H9 (cell line): ENCODE measurements at regions not wholly inside any gene's neighbourhood (a gene's known extent, or its start where the extent isn't known, plus 50 kb on each side); places are given as distances from the start of the nearest gene placed in this dataset.

Source experiments
- DNase-seq: peaks from one replicate; pipeline ENCODE4 v3.0.0-alpha.2; 2017
- H2AFZ ChIP-seq: one replicate; pipeline ENCODE4 v1.6.1; 2013; ENCODE audit warnings: mild to moderate bottlenecking, low read length, control low read depth, moderate library complexity
- H2AK5ac ChIP-seq: 2 replicates; pipeline ENCODE4 v1.6.1; 2013; ENCODE audit warnings: low read length, control low read depth, mixed read lengths; ENCODE audit not compliant: insufficient read length
- H2BK120ac ChIP-seq: one replicate; pipeline ENCODE4 v1.6.1; 2013; ENCODE audit warnings: low read depth, mild to moderate bottlenecking, low read length, control low read depth, inconsistent platforms; ENCODE audit not compliant: poor library complexity, severe bottlenecking
- H2BK12ac ChIP-seq: 2 replicates; pipeline ENCODE4 v1.6.1; 2013; ENCODE audit warnings: low read length, control low read depth, mixed read lengths, low read depth; ENCODE audit not compliant: insufficient read length
- H2BK15ac ChIP-seq: 2 replicates; pipeline ENCODE4 v1.6.1; 2013; ENCODE audit warnings: low read depth, low read length, control low read depth
- H2BK20ac ChIP-seq: one replicate; pipeline ENCODE4 v1.6.1; 2013; ENCODE audit warnings: low read depth, mild to moderate bottlenecking, low read length, control low read depth, inconsistent platforms; ENCODE audit not compliant: poor library complexity, severe bottlenecking
- H2BK5ac ChIP-seq: 2 replicates; pipeline ENCODE4 v1.6.1; 2013; ENCODE audit warnings: low read length, control low read depth, mixed read lengths; ENCODE audit not compliant: insufficient read length
- H3K14ac ChIP-seq: 2 replicates; pipeline ENCODE4 v1.6.1; 2013; ENCODE audit warnings: low read length, control low read depth; ENCODE audit not compliant: insufficient read depth
- H3K18ac ChIP-seq: 2 replicates; pipeline ENCODE4 v1.6.1; 2013; ENCODE audit warnings: low read depth, mild to moderate bottlenecking, mixed read lengths, low read length, control low read depth; ENCODE audit not compliant: insufficient read length
- H3K23ac ChIP-seq: 2 replicates; pipeline ENCODE4 v1.6.1; 2013; ENCODE audit warnings: low read length, control low read depth, mixed read lengths, low read depth; ENCODE audit not compliant: insufficient read length
- H3K23me2 ChIP-seq: 2 replicates; pipeline ENCODE4 v1.6.1; 2013; ENCODE audit warnings: low read depth, mild to moderate bottlenecking, mixed read lengths, low read length, control low read depth; ENCODE audit not compliant: insufficient read length, poor library complexity, severe bottlenecking
- H3K27ac ChIP-seq: 2 replicates; pipeline ENCODE4 v1.5.1; 2013; ENCODE audit warnings: low read length, control low read depth, mixed read lengths, low read depth; ENCODE audit not compliant: insufficient read length
- H3K27me3 ChIP-seq: 2 replicates; pipeline ENCODE4 v1.6.1; 2013; ENCODE audit warnings: low read length, control low read depth, inconsistent platforms; ENCODE audit not compliant: insufficient read depth
- H3K4ac ChIP-seq: 2 replicates; pipeline ENCODE4 v1.6.1; 2013; ENCODE audit warnings: low read depth, mild to moderate bottlenecking, control low read depth, inconsistent platforms, low read length, moderate library complexity
- H3K4me1 ChIP-seq: 2 replicates; pipeline ENCODE4 v1.6.1; 2013; ENCODE audit warnings: low read length, control low read depth, inconsistent platforms; ENCODE audit not compliant: insufficient read depth
- H3K4me2 ChIP-seq: 2 replicates; pipeline ENCODE4 v1.6.1; 2013; ENCODE audit warnings: low read length, control low read depth, mixed read lengths; ENCODE audit not compliant: insufficient read length, insufficient read depth
- H3K56ac ChIP-seq: 2 replicates; pipeline ENCODE4 v1.6.1; 2013; ENCODE audit warnings: low read depth, mild to moderate bottlenecking, mixed read lengths, low read length, control low read depth; ENCODE audit not compliant: insufficient read length
- H3K79me1 ChIP-seq: 2 replicates; pipeline ENCODE4 v1.6.1; 2013; ENCODE audit warnings: low read depth, mild to moderate bottlenecking, moderate library complexity, low read length, control low read depth, inconsistent platforms; ENCODE audit not compliant: insufficient read depth, poor library complexity, severe bottlenecking
- H3K79me2 ChIP-seq: 2 replicates; pipeline ENCODE4 v1.6.1; 2013; ENCODE audit warnings: low read length, control low read depth, inconsistent platforms; ENCODE audit not compliant: insufficient read depth
- H3K9ac ChIP-seq: 2 replicates; pipeline ENCODE4 v1.6.1; 2013; ENCODE audit warnings: low read length, control low read depth, mixed read lengths; ENCODE audit not compliant: insufficient read length; ENCODE audit errors: extremely low read depth
- H3K9me3 ChIP-seq: one replicate; pipeline ENCODE4 v1.6.1; 2013; ENCODE audit warnings: low read depth, low read length, inconsistent platforms; ENCODE audit not compliant: control insufficient read depth
- H3T11ph ChIP-seq: one replicate; pipeline ENCODE4 v1.6.1; 2013; ENCODE audit warnings: mild to moderate bottlenecking, low read length, control low read depth, inconsistent platforms
- H4K20me1 ChIP-seq: one replicate; pipeline ENCODE4 v1.6.1; 2013; ENCODE audit not compliant: control insufficient read depth, insufficient read length, insufficient read depth
- H4K5ac ChIP-seq: 2 replicates; pipeline ENCODE4 v1.6.1; 2013; ENCODE audit warnings: low read depth, mild to moderate bottlenecking, mixed read lengths, low read length, control low read depth; ENCODE audit not compliant: insufficient read length
- H4K8ac ChIP-seq: replicated peaks from 2 replicates; pipeline ENCODE4 v1.6.1; 2013; ENCODE audit warnings: low read length, control low read depth, mixed read lengths, low read depth; ENCODE audit not compliant: insufficient read length
- H4K91ac ChIP-seq: 2 replicates; pipeline ENCODE4 v1.6.1; 2013; ENCODE audit warnings: low read depth, mild to moderate bottlenecking, moderate library complexity, mixed read lengths, low read length, control low read depth; ENCODE audit not compliant: insufficient read length
- H3K27ac Mint-ChIP-seq, 3 experiments: 2 replicates in 2 of 3; 3 replicates in 1 of 3; pipeline ENCODE4 v1.8.0; 2020 to 2021; ENCODE audit warnings: mixed read lengths in 3 of 3, mild to moderate bottlenecking in 1 of 3, moderate library complexity in 1 of 3
- H3K27me3 Mint-ChIP-seq: 2 replicates; pipeline ENCODE4 v1.8.0; 2021; ENCODE audit warnings: low read depth, mild to moderate bottlenecking, moderate library complexity, mixed read lengths
- H3K36me3 Mint-ChIP-seq, 3 experiments: 2 replicates in 2 of 3; 3 replicates in 1 of 3; pipeline ENCODE4 v1.8.0; 2020 to 2021; ENCODE audit warnings: low read depth in 3 of 3, mixed read lengths in 3 of 3; ENCODE audit not compliant: insufficient read depth in 1 of 3
- H3K4me1 Mint-ChIP-seq, 2 experiments: 2 replicates each; pipeline ENCODE4 v1.8.0; 2020; ENCODE audit warnings: mixed read lengths in 2 of 2
- H3K4me3 Mint-ChIP-seq, 2 experiments: 2 replicates in 1 of 2; 3 replicates in 1 of 2; pipeline ENCODE4 v1.8.0; 2020 to 2021; ENCODE audit warnings: mild to moderate bottlenecking in 2 of 2, mixed read lengths in 2 of 2, moderate library complexity in 1 of 2
- H3K9me3 Mint-ChIP-seq, 2 experiments: 2 replicates in 1 of 2; 3 replicates in 1 of 2; pipeline ENCODE4 v1.8.0; 2020; ENCODE audit warnings: mild to moderate bottlenecking in 2 of 2, mixed read lengths in 2 of 2, moderate library complexity in 1 of 2
- WGBS: extraction: QIAGEN DNeasy Blood & Tissue Kit; methylation state at CpG from one replicate; pipeline ENCODE4 v1.1.7; 2013; ENCODE audit warnings: missing lambda C conversion rate, low lambda C conversion rate, mixed read lengths; ENCODE audit not compliant: insufficient read length; ENCODE audit errors: extremely low coverage; 5-methylcytosine and 5-hydroxymethylcytosine counted together
- TF ChIP-seq, protein P1 (sequence below): fragments of 200-600 bp; sonication (generic); conservative IDR thresholded peaks from 3 replicates; pipeline ENCODE4 v1.8.0; 2021; ENCODE audit warnings: antibody characterized with exemption, mild to moderate bottlenecking

DNA sequence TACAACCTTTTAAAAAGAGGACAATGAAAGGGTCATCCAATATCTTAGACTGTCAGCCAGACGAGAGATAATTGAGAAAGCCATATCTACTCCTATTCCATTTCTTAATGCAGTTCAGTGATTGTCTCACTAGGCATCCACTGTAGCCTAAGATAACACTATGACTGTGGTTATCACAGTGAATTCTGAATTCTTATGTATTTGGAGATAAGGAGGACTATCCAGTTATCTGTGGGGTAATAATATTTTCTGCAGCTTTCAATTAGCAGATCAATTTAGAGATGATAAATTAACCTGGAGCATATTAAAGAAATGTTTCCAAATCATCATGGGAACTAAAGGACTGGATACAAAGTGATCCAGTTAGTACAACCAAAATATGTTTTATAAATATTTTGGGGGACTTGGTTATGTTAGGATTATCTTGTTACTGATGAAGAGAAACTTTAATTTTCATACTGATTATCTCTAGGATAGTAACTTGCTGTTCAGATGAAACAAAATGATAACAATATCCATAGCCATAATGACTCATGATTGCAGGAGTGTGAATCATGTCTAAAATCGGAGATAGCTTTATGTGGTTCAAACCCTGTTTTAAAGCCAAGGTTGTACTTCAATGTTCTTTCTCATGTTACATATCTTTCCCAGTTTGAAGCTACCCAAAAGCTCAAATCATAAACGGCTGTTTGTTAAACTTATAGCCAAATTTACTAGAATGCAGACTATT is 1152.0 kb downstream of the HACE1 start:
- no peak overlapping the region for H2BK12ac ChIP-seq
- H3K18ac ChIP-seq: no peak overlapping the region
- no peaks in the 10 kb centered on the region for H3K79me2 ChIP-seq
- no peaks in the 10 kb centered on the region for H3K4me1 ChIP-seq
- H3K27ac ChIP-seq: no peak overlapping the region
- H4K91ac ChIP-seq: no peak overlapping the region
- TF ChIP-seq, protein P1, sequence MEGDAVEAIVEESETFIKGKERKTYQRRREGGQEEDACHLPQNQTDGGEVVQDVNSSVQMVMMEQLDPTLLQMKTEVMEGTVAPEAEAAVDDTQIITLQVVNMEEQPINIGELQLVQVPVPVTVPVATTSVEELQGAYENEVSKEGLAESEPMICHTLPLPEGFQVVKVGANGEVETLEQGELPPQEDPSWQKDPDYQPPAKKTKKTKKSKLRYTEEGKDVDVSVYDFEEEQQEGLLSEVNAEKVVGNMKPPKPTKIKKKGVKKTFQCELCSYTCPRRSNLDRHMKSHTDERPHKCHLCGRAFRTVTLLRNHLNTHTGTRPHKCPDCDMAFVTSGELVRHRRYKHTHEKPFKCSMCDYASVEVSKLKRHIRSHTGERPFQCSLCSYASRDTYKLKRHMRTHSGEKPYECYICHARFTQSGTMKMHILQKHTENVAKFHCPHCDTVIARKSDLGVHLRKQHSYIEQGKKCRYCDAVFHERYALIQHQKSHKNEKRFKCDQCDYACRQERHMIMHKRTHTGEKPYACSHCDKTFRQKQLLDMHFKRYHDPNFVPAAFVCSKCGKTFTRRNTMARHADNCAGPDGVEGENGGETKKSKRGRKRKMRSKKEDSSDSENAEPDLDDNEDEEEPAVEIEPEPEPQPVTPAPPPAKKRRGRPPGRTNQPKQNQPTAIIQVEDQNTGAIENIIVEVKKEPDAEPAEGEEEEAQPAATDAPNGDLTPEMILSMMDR: no peak
- no peaks in the 10 kb centered on the region for H3K27me3 Mint-ChIP-seq
- H3K56ac ChIP-seq: no peak overlapping the region
- H3K79me1 ChIP-seq: no peaks in the 10 kb centered on the region
- H3K9me3 Mint-ChIP-seq: peaks cover 0 to 2% of the 10 kb centered on the region in 2 experiments; a peak in 1 of 5 replicates
- H3K23ac ChIP-seq: no peak overlapping the region
- WGBS: no CpG with 5 or more reads among the region's 3 CpGs
- no peak overlapping the region for H3K9ac ChIP-seq
- no peak overlapping the region for H4K5ac ChIP-seq
- no peaks in the 10 kb centered on the region for H3K36me3 Mint-ChIP-seq
- no peak for DNase-seq
- no peak overlapping the region for H3K4me3 Mint-ChIP-seq
- H3K23me2 ChIP-seq: no peaks in the 10 kb centered on the region
- no peaks in the 10 kb centered on the region for H3K9me3 ChIP-seq
- H3K4ac ChIP-seq: no peak overlapping the region
- no peaks in the 10 kb centered on the region for H4K20me1 ChIP-seq
- no peak overlapping the region for H3K27ac Mint-ChIP-seq
- no peak overlapping the region for H2AK5ac ChIP-seq
- H2AFZ ChIP-seq: no peak overlapping the region
- H3K4me1 Mint-ChIP-seq: peaks cover 3 to 9% of the 10 kb centered on the region in 2 experiments; a peak in 3 of 4 replicates
- no peaks in the 10 kb centered on the region for H3K27me3 ChIP-seq
- H3K4me2 ChIP-seq: no peak overlapping the region
- no peak overlapping the region for H3K14ac ChIP-seq
- no peak overlapping the region for H2BK120ac ChIP-seq
- H2BK15ac ChIP-seq: no peak overlapping the region
- H4K8ac ChIP-seq: no peak overlapping the region
- no peak overlapping the region for H3T11ph ChIP-seq
- H2BK5ac ChIP-seq: no peak overlapping the region
- no peak overlapping the region for H2BK20ac ChIP-seq
